SH-SY5Y (cell line): ENCODE measurements at regions not wholly inside any gene's neighbourhood (a gene's known extent, or its start where the extent isn't known, plus 50 kb on each side); places are given as distances from the start of the nearest gene placed in this dataset.

Experiments
- GATA2 ChIP-seq: IDR thresholded peaks from 2 replicates; pipeline ENCODE4 v1.6.1; 2011; ENCODE audit warnings: mild to moderate bottlenecking, low read depth, low read length
- GATA3 ChIP-seq: IDR thresholded peaks from 2 replicates; pipeline ENCODE4 v1.6.1; 2011; ENCODE audit warnings: low read depth, mild to moderate bottlenecking, low read length, moderate library complexity

DNA sequence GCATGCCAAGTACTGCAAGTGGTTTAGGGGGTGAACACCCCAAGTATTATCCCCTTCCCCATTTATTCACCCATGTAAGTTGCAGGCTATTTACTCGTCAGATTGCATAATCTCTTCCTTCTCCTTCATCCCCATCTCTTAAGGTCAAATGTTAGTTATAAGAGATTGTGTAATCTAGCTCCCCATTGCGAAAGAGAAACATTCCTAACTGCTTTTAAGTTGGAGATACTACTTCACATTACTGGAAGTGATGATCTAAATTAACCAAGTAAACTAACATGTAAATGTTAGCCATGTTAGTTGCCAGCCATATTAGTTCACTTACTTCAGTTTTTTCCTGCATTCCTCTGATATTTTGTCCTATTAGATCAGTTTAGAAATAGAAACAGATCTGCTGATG is 262.3 kb downstream of the TAF11L14 start:
- TF ChIP-seq GATA2 (no peak), GATA3 (no peak)
